CD4-positive, CD25-positive, alpha-beta regulatory T cell (primary cell): ENCODE measurements at regions not wholly inside any gene's neighbourhood (a gene's known extent, or its start where the extent isn't known, plus 50 kb on each side); places are given as distances from the start of the nearest gene placed in this dataset.
"Not testable (repeated sequence)": the region's sequence is repeated elsewhere in the genome, so short reads cannot be mapped to it uniquely, and the experiment has no call there.

Source experiments
- ATAC-seq, 2 donors: fragments of 150-1000 bp; cut with Tn5 transposase; one replicate each; pipeline ENCODE4 v1.10.0; 2021; ENCODE audit warnings: low read depth in 2 of 2, moderate number of reproducible peaks in 2 of 2, moderate library complexity in 1 of 2
- DNase-seq, 3 donors: peaks; one replicate each; pipeline versions ENCODE4 v3.0.0 to v3.0.0-alpha.2; 2012 to 2022; ENCODE audit warnings: mixed read lengths in 1 of 3
- H3K27ac ChIP-seq: one replicate; pipeline ENCODE4 v1.7.0; 2013; ENCODE audit warnings: mild to moderate bottlenecking, low read length; ENCODE audit not compliant: insufficient read depth, poor library complexity, severe bottlenecking
- H3K27me3 ChIP-seq: one replicate; pipeline ENCODE4 v1.7.0; 2013; ENCODE audit warnings: low read length; ENCODE audit not compliant: control insufficient read depth, insufficient read depth
- H3K36me3 ChIP-seq: one replicate; pipeline ENCODE4 v1.7.0; 2013; ENCODE audit warnings: mild to moderate bottlenecking, low read length, moderate library complexity; ENCODE audit not compliant: control insufficient read depth, insufficient read depth
- H3K4me1 ChIP-seq: 2 replicates; pipeline ENCODE4 v1.7.0; 2013; ENCODE audit warnings: mild to moderate bottlenecking, low read length; ENCODE audit not compliant: insufficient read depth, control insufficient read depth, poor library complexity, severe bottlenecking
- H3K4me3 ChIP-seq: one replicate; pipeline ENCODE4 v1.7.0; 2013; ENCODE audit warnings: low read depth, mild to moderate bottlenecking, low read length, moderate library complexity
- H3K9me3 ChIP-seq, 2 experiments: 1 replicate in 1 of 2; 2 replicates in 1 of 2; pipeline ENCODE4 v1.7.0; 2013; ENCODE audit warnings: low read length in 2 of 2, mild to moderate bottlenecking in 1 of 2, moderate library complexity in 1 of 2; ENCODE audit not compliant: control insufficient read depth in 2 of 2
- H3K27ac Mint-ChIP-seq, 3 donors: one replicate each; pipeline ENCODE4 v1.8.0; 2020 to 2022; ENCODE audit warnings: mild to moderate bottlenecking in 3 of 3, mixed read lengths in 3 of 3, moderate library complexity in 2 of 3
- H3K27me3 Mint-ChIP-seq: one replicate; pipeline ENCODE4 v1.8.0; 2022; ENCODE audit warnings: mild to moderate bottlenecking, mixed read lengths
- H3K36me3 Mint-ChIP-seq: one replicate; pipeline ENCODE4 v1.8.0; 2020; ENCODE audit warnings: mixed read lengths
- H3K4me1 Mint-ChIP-seq, 4 donors: one replicate each; pipeline ENCODE4 v1.8.0; 2020 to 2022; ENCODE audit warnings: mixed read lengths in 4 of 4, mild to moderate bottlenecking in 1 of 4
- H3K4me3 Mint-ChIP-seq, 4 donors: one replicate each; pipeline ENCODE4 v1.8.0; 2020 to 2022; ENCODE audit warnings: mild to moderate bottlenecking in 4 of 4, mixed read lengths in 4 of 4, moderate library complexity in 3 of 4
- H3K9me3 Mint-ChIP-seq, 7 donors: one replicate each; pipeline ENCODE4 v1.8.0; 2020 to 2022; ENCODE audit warnings: mixed read lengths in 7 of 7, mild to moderate bottlenecking in 3 of 7, moderate library complexity in 2 of 7

DNA sequence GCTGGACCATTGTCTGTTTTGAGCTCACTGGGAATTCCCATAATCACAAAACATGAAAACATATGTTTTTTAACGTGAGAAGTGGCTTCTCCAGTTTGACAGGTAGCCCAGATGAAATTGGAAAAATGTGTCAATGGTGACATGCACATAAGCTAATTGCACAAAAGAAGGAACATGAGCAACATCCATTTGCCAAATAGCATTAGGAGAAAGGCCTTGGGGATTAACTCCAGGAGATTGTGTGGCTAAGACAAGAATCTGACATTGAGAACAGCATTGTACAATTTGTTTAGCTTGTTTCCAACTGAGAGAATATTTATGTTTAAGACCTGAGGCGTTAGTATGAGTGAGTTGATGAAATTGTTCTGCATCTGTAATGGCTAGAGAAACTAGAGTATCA, 147.0 kb upstream of the API5 start:
- no peaks in the 10 kb centered on the region for H3K4me1 Mint-ChIP-seq
- H3K27me3 Mint-ChIP-seq: no peaks in the 10 kb centered on the region
- Histone ChIP-seq H3K4me3 (no peak overlapping the region), H3K27me3 (no peaks in the 10 kb centered on the region), H3K4me1 (no peaks in the 10 kb centered on the region), H3K36me3 (no peaks in the 10 kb centered on the region), H3K27ac (no peak overlapping the region), H3K9me3 (no peaks in the 10 kb centered on the region)
- H3K4me3 Mint-ChIP-seq: no peak overlapping the region
- no peaks in the 10 kb centered on the region for H3K36me3 Mint-ChIP-seq
- peaks cover 0 to 12% (median 5%) of the 10 kb centered on the region in 7 donors for H3K9me3 Mint-ChIP-seq
- no peak overlapping the region for H3K27ac Mint-ChIP-seq
- DNase-seq: no peak
- no peak for ATAC-seq

DNA sequence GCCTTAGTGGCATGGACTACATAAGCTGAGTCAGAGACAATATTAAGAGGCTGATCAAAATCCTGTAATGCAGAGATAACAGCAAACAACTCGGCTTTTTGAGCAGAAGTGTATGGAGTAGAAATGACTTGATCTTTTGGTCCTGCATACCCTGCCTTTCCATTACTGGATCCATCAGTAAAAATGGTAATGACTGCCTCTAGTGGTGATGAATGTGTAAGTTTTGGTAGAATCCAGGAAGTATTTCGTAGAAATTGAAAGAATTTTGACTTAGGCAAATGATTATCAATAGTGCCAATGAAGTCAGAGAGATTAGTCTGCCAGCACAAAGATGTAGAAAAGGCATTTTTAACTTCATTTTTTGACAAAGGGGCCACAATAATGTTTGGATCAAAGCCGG, 146.4 kb upstream of the API5 start:
- H3K4me1 Mint-ChIP-seq, H3K4me3 Mint-ChIP-seq, H3K27me3 Mint-ChIP-seq: not testable (repeated sequence)

DNA sequence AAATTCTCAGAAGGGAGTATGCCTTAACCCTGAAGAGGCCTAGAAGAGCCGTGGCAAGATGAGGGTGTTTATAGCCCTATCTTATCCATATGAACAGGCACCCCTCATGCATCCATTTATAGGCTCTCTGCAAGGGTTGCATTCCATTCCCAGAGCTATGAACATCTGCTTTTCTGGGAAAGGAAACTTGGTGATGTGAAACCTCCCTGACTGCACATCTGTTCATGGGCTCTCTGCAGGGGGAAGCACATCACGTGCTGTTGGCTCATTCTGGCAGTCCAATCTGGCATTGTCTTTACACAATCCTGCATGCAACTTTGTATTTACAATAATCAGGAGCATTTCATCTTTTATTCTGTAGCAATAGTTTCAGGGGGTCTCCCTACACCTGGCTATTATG, 143.6 kb upstream of the API5 start:
- H3K27ac ChIP-seq, H3K27me3 Mint-ChIP-seq, ATAC-seq, DNase-seq, H3K36me3 ChIP-seq, H3K27me3 ChIP-seq, H3K9me3 ChIP-seq, H3K4me1 ChIP-seq, H3K4me1 Mint-ChIP-seq, H3K27ac Mint-ChIP-seq, H3K4me3 ChIP-seq, H3K36me3 Mint-ChIP-seq, H3K4me3 Mint-ChIP-seq: not testable (repeated sequence)
- peaks cover 0 to 12% (median 5%) of the 10 kb centered on the region in 7 donors for H3K9me3 Mint-ChIP-seq

More for the DNA sequence above, 146.4 kb upstream of the API5 start:
- not testable (repeated sequence) for H3K4me1 ChIP-seq, ATAC-seq, H3K9me3 ChIP-seq, DNase-seq, H3K4me3 ChIP-seq, H3K36me3 Mint-ChIP-seq, H3K36me3 ChIP-seq, H3K27ac Mint-ChIP-seq, H3K27ac ChIP-seq, H3K27me3 ChIP-seq
- peaks cover 0 to 12% (median 5%) of the 10 kb centered on the region in 7 donors for H3K9me3 Mint-ChIP-seq

DNA sequence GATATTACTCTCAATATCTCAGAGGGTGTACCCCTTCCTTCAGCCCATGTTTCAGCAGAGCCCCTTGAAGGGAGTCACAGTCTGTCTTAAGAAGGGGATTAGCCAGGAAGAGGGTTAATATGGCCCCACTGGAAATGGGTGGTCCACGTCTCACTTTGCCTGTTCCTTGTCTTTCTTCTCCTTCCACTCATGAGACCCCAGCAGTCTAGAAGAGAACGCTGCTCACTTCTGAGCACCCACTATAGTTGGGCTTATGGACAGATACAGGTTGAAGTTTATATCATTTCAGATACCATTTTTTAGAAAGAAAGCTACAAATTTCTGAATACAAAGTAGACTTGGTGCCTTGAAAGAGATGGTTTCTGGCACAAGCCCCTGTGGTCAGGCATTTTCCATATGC, 139.3 kb upstream of the API5 start:
- peaks cover 0 to 5% (median 2%) of the 10 kb centered on the region in 7 donors for H3K9me3 Mint-ChIP-seq
- no peak overlapping the region for H3K27ac ChIP-seq
- no peak for ATAC-seq
- H3K4me1 Mint-ChIP-seq: no peaks in the 10 kb centered on the region
- H3K36me3 ChIP-seq: no peaks in the 10 kb centered on the region
- DNase-seq: no peak
- no peaks in the 10 kb centered on the region for H3K4me1 ChIP-seq
- H3K9me3 ChIP-seq: no peaks in the 10 kb centered on the region
- no peaks in the 10 kb centered on the region for H3K27me3 Mint-ChIP-seq
- H3K4me3 ChIP-seq: no peak overlapping the region
- no peak overlapping the region for H3K27ac Mint-ChIP-seq
- H3K27me3 ChIP-seq: no peaks in the 10 kb centered on the region
- H3K36me3 Mint-ChIP-seq: no peaks in the 10 kb centered on the region
- H3K4me3 Mint-ChIP-seq: no peak overlapping the region

DNA sequence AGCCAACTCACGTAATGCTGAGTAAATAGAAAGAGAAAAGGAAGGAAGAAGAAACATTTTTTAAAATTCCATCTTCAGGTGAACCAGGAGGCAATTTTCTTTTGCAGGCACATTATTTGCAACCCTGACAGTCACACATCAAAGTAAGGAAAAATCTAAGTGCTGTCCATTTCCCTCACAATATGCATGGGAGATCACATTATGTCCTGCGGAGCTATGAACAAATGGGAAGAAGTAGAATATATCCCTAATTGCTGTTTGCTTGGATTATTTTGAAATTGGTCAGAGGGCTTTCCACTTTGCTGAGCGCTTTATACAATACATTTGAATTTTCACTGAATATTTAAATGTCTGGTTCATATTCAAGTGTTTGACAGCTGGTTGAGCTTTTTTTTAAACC, 133.8 kb upstream of the API5 start:
- no peaks in the 10 kb centered on the region for H3K4me1 Mint-ChIP-seq
- ATAC-seq (no peak), DNase-seq (no peak)
- Histone ChIP-seq H3K4me3 (no peak overlapping the region), H3K4me1 (no peaks in the 10 kb centered on the region), H3K27ac (no peak overlapping the region), H3K27me3 (no peaks in the 10 kb centered on the region), H3K9me3 (no peaks in the 10 kb centered on the region), H3K36me3 (no peaks in the 10 kb centered on the region)
- no peak overlapping the region for H3K27ac Mint-ChIP-seq
- H3K4me3 Mint-ChIP-seq: no peak overlapping the region
- H3K27me3 Mint-ChIP-seq: no peaks in the 10 kb centered on the region
- no peaks in the 10 kb centered on the region for H3K36me3 Mint-ChIP-seq
- peaks cover 0 to 3% (median 0%) of the 10 kb centered on the region in 7 donors for H3K9me3 Mint-ChIP-seq

DNA sequence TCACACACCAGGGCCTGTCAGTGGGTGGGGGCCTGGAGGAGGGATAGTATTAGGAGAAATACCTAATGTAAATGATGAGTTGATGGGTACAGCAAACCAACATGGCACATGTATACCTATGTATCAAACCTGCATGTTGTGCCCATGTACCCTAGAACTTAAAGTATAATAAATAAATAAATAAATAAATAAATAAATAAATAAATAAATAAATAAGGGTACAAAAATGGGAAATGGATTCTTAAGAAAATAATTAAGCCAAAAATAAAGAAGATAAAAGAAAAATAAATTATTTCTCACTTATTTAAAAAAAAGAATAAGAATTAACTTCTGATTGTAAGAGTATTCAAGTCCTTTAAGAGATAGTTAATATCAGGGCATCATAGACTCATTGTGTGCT, 117.3 kb upstream of the API5 start:
- H3K27me3 Mint-ChIP-seq, H3K36me3 ChIP-seq, H3K9me3 ChIP-seq, ATAC-seq, H3K4me3 ChIP-seq, H3K27ac Mint-ChIP-seq, H3K27ac ChIP-seq, H3K4me3 Mint-ChIP-seq, H3K36me3 Mint-ChIP-seq, H3K9me3 Mint-ChIP-seq, H3K4me1 ChIP-seq, H3K27me3 ChIP-seq, DNase-seq, H3K4me1 Mint-ChIP-seq: not testable (repeated sequence)

DNA sequence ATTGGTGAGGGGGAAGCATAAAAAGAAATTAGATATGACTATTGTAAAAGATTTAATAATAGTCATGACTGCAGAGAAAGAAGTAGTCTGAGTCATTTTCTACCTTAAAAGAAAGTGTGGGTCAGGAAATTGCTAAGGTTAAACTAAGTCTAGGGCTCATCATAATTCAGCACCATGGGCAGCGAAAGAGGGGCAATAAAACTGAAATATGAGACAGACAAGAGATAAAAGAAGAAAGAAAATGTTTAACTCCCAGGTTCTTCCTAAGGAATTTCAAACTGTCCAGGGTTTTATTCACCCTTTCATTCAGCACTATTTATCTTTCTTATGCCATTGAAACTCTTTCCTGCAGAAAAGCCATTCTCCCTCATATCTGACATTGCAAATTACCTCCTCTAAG, 114.4 kb upstream of the API5 start:
- Mint-ChIP-seq H3K4me3 (no peak overlapping the region), H3K27ac (no peak overlapping the region), H3K36me3 (peaks cover 3% of the 10 kb centered on the region), H3K9me3 (peaks cover 0 to 13% (median 1%) of the 10 kb centered on the region in 7 donors), H3K4me1 (no peaks in the 10 kb centered on the region), H3K27me3 (no peaks in the 10 kb centered on the region)
- H3K4me1 ChIP-seq: no peaks in the 10 kb centered on the region
- H3K27ac ChIP-seq: no peak overlapping the region
- no peaks in the 10 kb centered on the region for H3K36me3 ChIP-seq
- ATAC-seq (no peak), DNase-seq (no peak)
- H3K4me3 ChIP-seq: no peak overlapping the region
- no peaks in the 10 kb centered on the region for H3K9me3 ChIP-seq
- no peaks in the 10 kb centered on the region for H3K27me3 ChIP-seq

DNA sequence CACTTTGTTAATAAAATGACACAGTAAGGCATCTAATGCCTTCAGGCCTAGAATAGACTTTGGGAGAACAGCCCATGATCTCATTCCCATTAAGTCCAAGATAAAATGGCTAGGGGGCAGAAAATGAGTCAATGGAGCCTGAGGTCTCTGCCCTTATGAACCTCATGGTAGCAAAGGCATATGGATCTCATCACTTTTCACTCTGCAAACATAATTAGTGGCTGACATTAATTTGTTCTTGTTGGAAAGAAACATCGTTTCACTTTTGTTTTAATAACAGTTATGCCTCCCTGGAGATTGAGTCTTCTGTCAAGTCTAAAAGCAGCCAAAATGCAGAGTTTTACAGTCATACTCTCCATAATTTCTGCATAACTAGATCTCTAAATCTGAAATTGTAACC, 111.8 kb upstream of the API5 start:
- Mint-ChIP-seq H3K27ac (no peak overlapping the region), H3K36me3 (peaks cover 3% of the 10 kb centered on the region), H3K4me1 (no peaks in the 10 kb centered on the region), H3K9me3 (peaks cover 0 to 17% (median 0%) of the 10 kb centered on the region in 7 donors), H3K4me3 (no peak overlapping the region), H3K27me3 (no peaks in the 10 kb centered on the region)
- ATAC-seq (no peak), DNase-seq (no peak)
- no peak overlapping the region for H3K4me3 ChIP-seq
- no peaks in the 10 kb centered on the region for H3K27me3 ChIP-seq
- no peak overlapping the region for H3K27ac ChIP-seq
- no peaks in the 10 kb centered on the region for H3K4me1 ChIP-seq
- H3K9me3 ChIP-seq: no peaks in the 10 kb centered on the region
- H3K36me3 ChIP-seq: no peaks in the 10 kb centered on the region
